Left ventricle myocardium inferior (tissue), 1 donor: ENCODE measurements at regions not wholly inside any gene's neighbourhood (a gene's known extent, or its start where the extent isn't known, plus 50 kb on each side); places are given as distances from the start of the nearest gene placed in this dataset.

Source experiments
- DNase-seq: peaks from one replicate; pipeline ENCODE4 v3.0.0-alpha.2; 2020
- H3K27ac ChIP-seq: fragments of 200-600 bp; replicated peaks from 2 replicates; pipeline ENCODE4 v1.8.0; 2021
- H3K27me3 ChIP-seq: fragments of 200-600 bp; 2 replicates; pipeline ENCODE4 v1.8.0; 2021; ENCODE audit warnings: low read depth
- H3K36me3 ChIP-seq: fragments of 200-600 bp; 2 replicates; pipeline ENCODE4 v1.8.0; 2021
- H3K4me1 ChIP-seq: fragments of 200-600 bp; 2 replicates; pipeline ENCODE4 v1.8.0; 2021
- H3K4me3 ChIP-seq: fragments of 200-600 bp; 2 replicates; pipeline ENCODE4 v1.8.0; 2021; ENCODE audit warnings: mild to moderate bottlenecking, moderate library complexity
- H3K9me3 ChIP-seq: fragments of 200-600 bp; replicated peaks from 2 replicates; pipeline ENCODE4 v1.8.0; 2021
- CTCF ChIP-seq: fragments of 200-600 bp; IDR thresholded peaks from 2 replicates; pipeline ENCODE4 v1.8.0; 2021; ENCODE audit warnings: antibody characterized with exemption, mild to moderate bottlenecking, borderline replicate concordance
- intact Hi-C: fragments of 100-400 bp; cut with micrococcal nuclease; formaldehyde crosslinking; loops from one replicate; pipeline ENCODE4 v1.11.0; 2022
- donor health status: DM: no; HTN: yes; CAD: no; lungs with severe emphysema.

- TF ChIP-seq CTCF: peak; percentile 56
- H3K27ac ChIP-seq: no peak overlapping the region
- H3K4me1 ChIP-seq: no peaks in the 10 kb centered on the region
- intact Hi-C loops: no loop called here
- H3K27me3 ChIP-seq: no peaks in the 10 kb centered on the region
- no peak overlapping the region for H3K4me3 ChIP-seq
- H3K9me3 ChIP-seq: no peaks in the 10 kb centered on the region
- H3K36me3 ChIP-seq: no peaks in the 10 kb centered on the region
- DNase-seq: no peak
These were observed 598.7 kb upstream of the TECRL start for GRCh38 chr4:65007841-65008439.

DNA sequence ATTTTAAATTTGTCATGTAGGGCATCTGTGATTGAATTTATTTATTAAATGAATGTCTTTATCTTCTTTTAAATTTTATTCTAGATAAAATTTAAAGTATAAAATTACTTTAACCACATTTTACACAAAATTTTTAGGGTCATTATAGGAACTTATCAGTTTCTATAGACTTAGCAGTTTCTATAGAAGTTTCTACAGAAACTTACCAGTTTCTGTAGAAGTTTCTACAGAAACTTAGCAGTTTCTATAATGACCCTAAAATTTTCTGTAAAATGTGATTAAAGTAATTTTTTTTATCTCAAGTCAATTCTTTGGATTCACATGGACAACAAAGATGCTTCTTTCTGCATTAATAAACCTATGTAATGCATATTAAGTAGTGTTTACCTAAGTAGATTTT lies 565.9 kb upstream of the TECRL start:
- H3K4me3 ChIP-seq: no peak overlapping the region
- TF ChIP-seq CTCF: no peak
- no peaks in the 10 kb centered on the region for H3K36me3 ChIP-seq
- no peaks in the 10 kb centered on the region for H3K27me3 ChIP-seq
- H3K4me1 ChIP-seq: no peaks in the 10 kb centered on the region
- H3K9me3 ChIP-seq: no peaks in the 10 kb centered on the region
- intact Hi-C loops: no loop called here
- DNase-seq: no peak
- no peak overlapping the region for H3K27ac ChIP-seq

- no peak for DNase-seq
- H3K4me3 ChIP-seq: no peak overlapping the region
- no peaks in the 10 kb centered on the region for H3K4me1 ChIP-seq
- no peaks in the 10 kb centered on the region for H3K36me3 ChIP-seq
- no peaks in the 10 kb centered on the region for H3K27me3 ChIP-seq
- H3K9me3 ChIP-seq: peaks cover 8% of the 10 kb centered on the region
- TF ChIP-seq CTCF: no peak
- H3K27ac ChIP-seq: no peak overlapping the region
- intact Hi-C loops: no loop called here
These were observed 559.8 kb upstream of the TECRL start for GRCh38 chr4:64969081-64969480.

- H3K27me3 ChIP-seq: no peaks in the 10 kb centered on the region
- intact Hi-C loops: no loop called here
- H3K4me3 ChIP-seq: no peak overlapping the region
- DNase-seq: no peak
- no peaks in the 10 kb centered on the region for H3K4me1 ChIP-seq
- no peak overlapping the region for H3K27ac ChIP-seq
- peaks cover 9% of the 10 kb centered on the region for H3K9me3 ChIP-seq
- no peaks in the 10 kb centered on the region for H3K36me3 ChIP-seq
- TF ChIP-seq CTCF: no peak
These were observed 558.0 kb upstream of the TECRL start for GRCh38 chr4:64967286-64967685.

- intact Hi-C loops: no loop called here
- H3K4me1 ChIP-seq: no peaks in the 10 kb centered on the region
- no peak overlapping the region for H3K27ac ChIP-seq
- peaks cover 20% of the 10 kb centered on the region for H3K9me3 ChIP-seq
- H3K36me3 ChIP-seq: no peaks in the 10 kb centered on the region
- no peak for TF ChIP-seq CTCF
- no peak for DNase-seq
- H3K27me3 ChIP-seq: no peaks in the 10 kb centered on the region
- no peak overlapping the region for H3K4me3 ChIP-seq
These were observed 551.3 kb upstream of the TECRL start for GRCh38 chr4:64960516-64960915.
